ENCODE measurements at regions not wholly inside any gene's neighbourhood (a gene's known extent, or its start where the extent isn't known, plus 50 kb on each side); places are given as distances from the start of the nearest gene placed in this dataset.

GRCh38 chr3:17927036-17927435, 184.6 kb upstream of the TBC1D5 start:
- H3K9me3 ChIP-seq (ENCODE audit: control insufficient read depth in 2 of 3, insufficient read depth in 1 of 3, low read length in 3 of 3), result no peaks in the 10 kb centered on the region
- FAIRE-seq, result no peak
- no peak overlapping the region for H3K4me3 ChIP-seq (ENCODE audit: low read length in 3 of 3)
- H3K27me3 ChIP-seq (ENCODE audit: control insufficient read depth, insufficient read depth, low read length), result no peaks in the 10 kb centered on the region
- no peak for DNase-seq
- intact Hi-C loops (cut with DNase I), result no loop called here
- H3K36me3 ChIP-seq (ENCODE audit: control insufficient read depth in 2 of 3, insufficient read depth in 3 of 3, low read length in 3 of 3), result no peaks in the 10 kb centered on the region
- TF ChIP-seq CTCF (IDR thresholded peaks at IDR 0.05; ENCODE audit: borderline replicate concordance, extremely low read depth, insufficient read depth), result no peak
- H3K9ac ChIP-seq (ENCODE audit: low read length in 3 of 3), result no peak overlapping the region
- H3K27ac ChIP-seq (ENCODE audit: low read depth in 2 of 2, low read length in 2 of 2), result no peak overlapping the region
- H3K4me1 ChIP-seq (ENCODE audit: control insufficient read depth in 2 of 3, insufficient read depth in 2 of 3, low read depth in 1 of 3, low read length in 3 of 3), result no peaks in the 10 kb centered on the region

- FAIRE-seq, result no peak
- Histone ChIP-seq H3K4me1 (ENCODE audit: control insufficient read depth in 2 of 3, insufficient read depth in 2 of 3, low read depth in 1 of 3, low read length in 3 of 3) (no peaks in the 10 kb centered on the region), H3K36me3 (ENCODE audit: control insufficient read depth in 2 of 3, insufficient read depth in 3 of 3, low read length in 3 of 3) (no peaks in the 10 kb centered on the region), H3K27ac (ENCODE audit: low read depth in 2 of 2, low read length in 2 of 2) (no peak overlapping the region), H3K9ac (ENCODE audit: low read length in 3 of 3) (no peak overlapping the region), H3K4me3 (ENCODE audit: low read length in 3 of 3) (no peak overlapping the region), H3K9me3 (ENCODE audit: control insufficient read depth in 2 of 3, insufficient read depth in 1 of 3, low read length in 3 of 3) (no peaks in the 10 kb centered on the region), H3K27me3 (ENCODE audit: control insufficient read depth, insufficient read depth, low read length) (no peaks in the 10 kb centered on the region)
- DNase-seq, result no peak
- no peak for TF ChIP-seq CTCF (IDR thresholded peaks at IDR 0.05; ENCODE audit: borderline replicate concordance, extremely low read depth, insufficient read depth)
- intact Hi-C loops (cut with DNase I), result no loop called here
Observed at GRCh38 chr3:17915341-17915740, 172.9 kb upstream of the TBC1D5 start.

- TF ChIP-seq CTCF (IDR thresholded peaks at IDR 0.05; ENCODE audit: borderline replicate concordance, extremely low read depth, insufficient read depth), result no peak
- Histone ChIP-seq H3K27me3 (ENCODE audit: control insufficient read depth, insufficient read depth, low read length) (no peaks in the 10 kb centered on the region), H3K4me1 (ENCODE audit: control insufficient read depth in 2 of 3, insufficient read depth in 2 of 3, low read depth in 1 of 3, low read length in 3 of 3) (no peaks in the 10 kb centered on the region), H3K27ac (ENCODE audit: low read depth in 2 of 2, low read length in 2 of 2) (no peak overlapping the region), H3K4me3 (ENCODE audit: low read length in 3 of 3) (no peak overlapping the region), H3K9ac (ENCODE audit: low read length in 3 of 3) (no peak overlapping the region), H3K36me3 (ENCODE audit: control insufficient read depth in 2 of 3, insufficient read depth in 3 of 3, low read length in 3 of 3) (no peaks in the 10 kb centered on the region), H3K9me3 (ENCODE audit: control insufficient read depth in 2 of 3, insufficient read depth in 1 of 3, low read length in 3 of 3) (no peaks in the 10 kb centered on the region)
- intact Hi-C loops (cut with DNase I), result no loop called here
- DNase-seq, result no peak
- no peak for FAIRE-seq
Observed at GRCh38 chr3:17913359-17913758, 170.9 kb upstream of the TBC1D5 start.

All from kidney (tissue), 13 donors.